ENCODE measurements at regions not wholly inside any gene's neighbourhood (a gene's known extent, or its start where the extent isn't known, plus 50 kb on each side); places are given as distances from the start of the nearest gene placed in this dataset.

GRCh38 chr1:163877016-163877415 is 555.3 kb downstream of the NUF2 start:
- DNase-seq (ENCODE audit: low read depth): peak; percentile 62

DNA sequence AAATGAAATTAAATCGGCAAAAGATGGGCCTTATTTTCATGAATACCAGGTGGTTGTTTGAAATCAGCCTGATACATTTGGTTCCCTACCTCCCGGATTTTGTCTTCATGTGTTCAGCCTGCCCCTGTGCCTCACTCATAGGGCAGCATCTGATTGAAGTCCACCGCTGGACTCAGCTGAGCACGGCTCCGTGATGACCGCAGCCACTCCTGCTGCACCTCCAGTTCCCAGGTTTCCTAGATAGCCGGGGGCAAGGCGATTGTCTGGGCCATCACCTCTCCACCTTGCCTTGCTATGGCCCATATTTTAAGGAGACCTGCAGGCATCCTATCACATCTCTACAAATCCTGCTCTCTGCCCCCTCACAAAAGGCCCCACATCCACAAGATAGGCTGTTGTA is 563.8 kb downstream of the NUF2 start:
- no peak for DNase-seq (ENCODE audit: low read depth)

- peak; percentile 47 for DNase-seq (ENCODE audit: low read depth)
Observed at GRCh38 chr1:163896001-163896400, 574.2 kb downstream of the NUF2 start.

DNA sequence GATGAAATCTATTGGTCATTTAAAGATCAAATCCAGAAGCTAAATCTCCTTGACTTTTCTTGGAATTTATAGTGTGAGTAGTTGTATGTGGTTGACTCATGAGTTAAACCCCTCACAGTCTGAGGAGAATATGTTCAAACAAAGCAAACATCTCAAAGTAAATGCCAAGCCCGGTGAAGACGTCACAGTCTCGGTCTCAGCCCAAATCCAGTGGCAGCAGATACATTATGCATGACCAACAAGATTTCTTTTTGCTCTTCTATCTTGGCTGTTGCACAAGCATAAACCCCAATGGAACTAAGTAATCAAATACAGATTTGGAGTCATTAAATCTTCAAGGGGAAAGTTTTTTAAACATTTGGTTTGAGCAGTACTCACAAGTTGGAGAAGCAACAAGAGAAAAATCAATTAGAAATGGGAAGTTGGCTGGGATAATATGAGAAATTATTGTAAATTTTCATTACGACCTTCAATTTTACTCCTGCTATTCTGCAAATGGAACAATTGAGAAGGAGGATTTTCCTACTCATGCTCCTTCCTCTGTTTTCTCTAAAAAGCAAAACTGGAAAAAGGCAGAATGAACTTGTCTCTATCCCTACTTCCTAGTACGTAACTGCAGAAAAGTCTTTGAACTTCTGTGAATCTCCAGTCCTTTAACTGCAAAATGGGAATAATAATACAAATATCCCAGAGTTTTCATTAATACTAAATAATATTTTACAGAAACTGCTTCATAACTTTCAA is 575.8 kb downstream of the NUF2 start:
- DNase-seq (ENCODE audit: low read depth): peak; percentile 69

DNA sequence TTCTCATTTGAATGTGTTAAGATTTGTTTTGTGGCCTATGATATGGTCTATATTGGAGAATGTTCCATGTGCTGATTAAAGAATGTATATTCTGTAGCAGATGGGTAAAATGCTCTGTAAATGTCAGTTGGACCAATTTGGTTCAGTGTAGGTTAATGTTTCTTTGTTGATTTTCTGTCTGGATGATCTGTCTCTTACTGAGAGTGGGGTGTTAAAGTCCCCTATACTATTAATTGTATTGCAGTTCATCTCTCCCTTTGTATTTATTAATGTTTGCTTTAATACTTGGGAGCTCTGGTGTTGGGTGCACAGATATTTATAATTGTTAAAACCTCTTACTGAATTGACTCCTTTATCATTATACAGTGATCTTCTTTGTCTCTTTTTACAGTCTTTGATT is 584.5 kb downstream of the NUF2 start:
- no peak for DNase-seq (ENCODE audit: low read depth)

DNA sequence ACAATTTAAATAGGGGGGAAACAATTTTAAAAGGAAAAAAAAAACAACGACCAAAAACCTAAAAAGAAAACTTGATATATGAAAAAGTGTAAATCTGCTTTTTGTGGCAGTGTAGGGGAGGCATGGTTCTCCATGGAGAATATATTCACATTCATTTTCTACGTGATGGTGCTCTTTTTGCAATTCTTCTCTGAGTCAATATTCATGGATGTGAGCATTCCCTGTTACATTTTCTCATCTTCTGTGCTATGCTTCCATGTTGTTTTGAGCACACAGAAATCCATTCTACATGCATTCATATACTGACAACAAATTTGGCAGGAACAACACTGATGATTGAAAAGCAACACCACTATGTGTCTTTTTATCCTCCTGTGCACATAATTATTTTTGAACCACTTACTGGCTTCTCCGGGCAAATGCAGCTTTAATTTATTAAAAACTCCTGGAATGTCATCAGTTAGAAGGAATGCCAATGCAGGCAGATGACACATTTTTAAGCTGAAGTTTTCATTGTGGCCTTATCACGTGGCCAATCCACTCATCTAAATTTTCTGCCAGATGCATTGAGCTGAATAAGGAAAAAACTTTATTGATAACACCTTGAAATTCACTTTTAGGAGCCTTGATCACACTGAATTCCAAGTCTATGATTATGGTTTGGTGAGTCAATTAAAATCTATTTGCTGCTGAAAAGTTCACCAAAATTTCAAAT is 590.6 kb downstream of the NUF2 start:
- DNase-seq (ENCODE audit: low read depth): peak; percentile 24

GRCh38 chr1:163914785-163915413 is 593.1 kb downstream of the NUF2 start:
- DNase-seq (ENCODE audit: low read depth): peak; percentile 37

DNA sequence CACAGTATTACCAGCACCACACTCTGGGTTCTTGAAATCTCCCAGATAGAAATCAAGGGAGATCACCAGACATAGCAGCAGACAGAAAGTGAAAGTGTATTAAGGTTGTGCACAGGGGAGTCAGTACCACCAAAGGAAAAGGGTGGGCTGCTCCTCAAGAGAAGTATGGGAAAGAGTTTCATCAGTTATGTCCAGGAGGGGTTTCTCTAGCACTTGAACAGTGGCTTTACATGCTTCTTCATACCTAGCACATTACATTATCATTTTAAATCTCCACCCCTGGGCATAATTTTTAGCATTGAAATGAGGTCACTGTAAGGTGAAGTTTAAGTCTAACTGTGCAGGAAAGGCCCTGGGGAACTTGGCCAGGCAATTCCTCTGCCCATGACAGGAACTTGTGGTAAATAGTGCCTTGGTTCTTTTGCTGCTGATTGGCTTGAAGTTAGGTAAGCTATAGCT is 601.0 kb downstream of the NUF2 start:
- DNase-seq (ENCODE audit: low read depth): peak; percentile 12

DNA sequence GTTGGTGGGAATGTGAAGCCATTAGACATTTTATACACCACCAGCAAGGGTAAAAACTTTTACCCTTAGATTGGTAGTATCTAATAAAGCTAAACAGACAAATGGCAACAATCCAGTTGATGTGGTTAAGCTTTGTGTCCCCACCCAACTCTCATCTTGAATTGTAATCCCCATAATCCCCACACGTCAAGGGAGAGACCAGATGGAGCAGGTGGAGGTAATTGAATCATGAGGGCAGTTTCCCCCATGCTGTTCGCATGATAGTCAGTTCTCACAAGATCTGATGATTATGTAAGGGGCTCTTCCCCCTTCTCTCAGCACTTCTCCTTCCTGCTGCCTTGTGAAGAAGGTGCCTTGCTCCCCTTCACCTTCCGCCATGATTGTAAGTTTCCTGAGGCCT is 602.3 kb downstream of the NUF2 start:
- peak; percentile 38 for DNase-seq (ENCODE audit: low read depth)

- DNase-seq (ENCODE audit: low read depth): no peak
Observed at GRCh38 chr1:163927493-163927892, 605.7 kb downstream of the NUF2 start.

DNA sequence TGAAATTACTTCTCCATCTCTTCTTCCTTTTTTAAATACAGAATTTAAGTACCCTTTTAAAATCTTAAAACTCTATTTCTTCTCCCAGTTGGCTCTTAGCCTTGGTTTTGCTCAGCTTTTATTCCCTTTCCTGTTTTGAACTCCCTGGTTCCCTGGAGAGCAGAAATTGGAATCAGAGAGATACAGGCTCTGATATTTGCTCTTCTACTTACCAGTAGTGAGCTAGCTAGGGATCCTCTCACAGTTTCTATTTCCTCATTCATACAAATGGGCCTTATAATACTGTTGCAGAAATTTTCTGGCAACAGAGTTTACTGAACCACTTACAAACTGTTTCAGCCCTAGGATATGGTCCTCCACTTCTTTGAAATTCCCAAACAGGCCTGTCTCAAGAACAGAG is 606.3 kb downstream of the NUF2 start:
- DNase-seq (ENCODE audit: low read depth): no peak

DNA sequence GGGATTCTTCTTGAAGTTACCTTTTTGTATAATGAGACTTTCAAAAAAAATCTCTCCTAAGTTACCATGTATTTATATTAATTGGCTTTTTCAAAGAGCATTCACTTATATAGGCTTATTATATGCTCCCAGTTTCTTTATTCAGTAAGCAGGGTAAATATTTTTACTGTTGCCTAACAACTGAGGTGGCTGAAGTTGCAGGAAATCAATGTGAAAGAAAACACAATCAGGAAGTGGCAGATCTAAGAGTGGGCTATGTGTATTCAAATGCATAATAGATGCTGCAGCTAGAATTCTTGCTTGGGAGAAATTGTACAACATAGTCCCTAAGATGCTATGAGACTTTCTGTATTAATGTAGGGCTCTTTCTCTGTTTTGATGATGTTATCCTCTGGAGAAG is 606.9 kb downstream of the NUF2 start:
- peak; percentile 19 for DNase-seq (ENCODE audit: low read depth)

DNA sequence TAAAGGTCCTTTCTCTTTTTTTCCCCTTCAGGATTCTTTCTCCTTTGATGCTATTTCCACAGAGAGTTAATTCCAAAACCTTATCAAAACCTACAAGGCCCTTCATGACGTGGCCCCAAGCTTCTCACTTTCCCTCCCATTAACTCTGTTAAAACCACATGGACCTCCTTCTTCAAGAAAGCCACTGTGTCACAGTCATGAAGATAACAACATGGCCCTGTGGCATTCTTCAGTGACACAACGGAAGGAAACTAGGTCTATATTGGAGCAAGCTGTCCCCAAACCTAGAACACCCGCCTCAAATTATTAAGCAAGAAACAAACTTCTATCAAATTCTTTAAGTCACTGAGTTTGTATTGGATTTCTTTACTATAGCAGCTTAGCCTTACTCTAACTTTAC is 611.1 kb downstream of the NUF2 start:
- DNase-seq (ENCODE audit: low read depth): no peak

GRCh38 chr1:163933437-163933836 is 611.7 kb downstream of the NUF2 start:
- no peak for DNase-seq (ENCODE audit: low read depth)

DNA sequence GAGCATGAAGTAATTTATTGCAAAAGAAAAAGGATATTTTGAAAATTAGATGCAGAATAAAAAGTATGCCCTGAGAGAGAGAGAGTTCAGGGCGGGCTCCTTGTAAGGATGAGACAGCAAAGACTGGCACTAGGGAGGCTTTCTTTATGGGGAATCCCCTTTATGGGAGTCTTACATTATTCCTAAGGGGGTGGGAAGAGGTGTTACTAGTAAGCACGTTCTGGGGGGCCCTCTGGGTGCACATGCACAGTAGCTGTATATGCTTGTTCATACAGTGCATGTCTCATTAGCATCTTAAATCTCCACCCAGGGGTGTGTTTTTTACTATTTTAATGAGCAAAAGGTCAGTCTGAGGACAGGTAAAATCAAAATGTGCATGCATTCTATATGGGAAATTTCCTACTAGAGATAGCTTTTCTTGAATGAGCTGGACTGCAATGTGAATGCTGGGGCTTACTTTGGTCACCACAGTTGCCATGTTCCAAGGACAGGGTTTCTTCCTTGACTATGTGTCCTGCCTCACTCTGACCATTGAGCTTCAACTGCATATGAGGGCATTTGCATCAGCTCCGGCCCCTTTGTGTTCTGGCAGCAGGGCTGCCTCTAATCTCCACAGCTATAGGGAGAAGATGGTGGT is 614.1 kb downstream of the NUF2 start:
- no peak for DNase-seq (ENCODE audit: low read depth)

DNA sequence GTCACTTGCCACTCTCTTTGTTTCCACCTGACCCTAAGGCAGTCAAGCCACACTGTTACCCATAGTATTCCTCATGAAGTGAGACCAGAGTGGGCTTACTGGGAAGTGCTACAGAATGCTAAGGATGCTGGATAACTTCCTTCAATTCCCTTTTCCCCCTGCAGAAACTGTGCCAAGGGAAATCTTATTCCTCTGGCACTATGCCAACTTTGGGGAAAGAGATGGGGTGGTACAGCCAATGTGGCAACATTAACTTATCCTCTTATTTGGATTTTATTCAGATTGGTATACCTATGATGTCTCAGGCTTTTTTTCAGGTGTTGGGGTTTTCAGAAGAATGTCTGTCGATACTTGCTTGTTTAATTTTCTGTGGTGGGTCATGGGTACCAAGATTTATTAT is 599.4 kb upstream of the PBX1 start:
- DNase-seq (ENCODE audit: low read depth): no peak

DNA sequence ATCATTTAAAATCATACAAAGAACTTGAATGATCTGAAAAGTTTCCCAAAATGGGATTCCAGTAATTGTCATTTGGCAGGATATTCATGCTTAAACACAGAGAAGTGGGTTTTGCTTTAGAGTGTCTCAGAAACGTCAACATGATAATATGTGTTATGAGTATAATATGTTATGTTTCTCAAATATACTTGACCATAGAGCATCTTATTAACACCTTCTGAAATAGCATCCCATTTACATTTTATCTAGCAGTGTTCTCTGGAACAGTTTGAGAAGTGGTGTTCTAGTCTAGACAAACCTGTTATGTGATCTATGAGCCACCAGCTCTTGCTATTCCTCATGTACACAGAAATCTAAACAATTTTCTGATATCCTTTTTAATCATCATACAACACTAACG is 588.8 kb upstream of the PBX1 start:
- no peak for DNase-seq (ENCODE audit: low read depth)

GRCh38 chr1:163970699-163971098 is 588.3 kb upstream of the PBX1 start:
- no peak for DNase-seq (ENCODE audit: low read depth)

DNA sequence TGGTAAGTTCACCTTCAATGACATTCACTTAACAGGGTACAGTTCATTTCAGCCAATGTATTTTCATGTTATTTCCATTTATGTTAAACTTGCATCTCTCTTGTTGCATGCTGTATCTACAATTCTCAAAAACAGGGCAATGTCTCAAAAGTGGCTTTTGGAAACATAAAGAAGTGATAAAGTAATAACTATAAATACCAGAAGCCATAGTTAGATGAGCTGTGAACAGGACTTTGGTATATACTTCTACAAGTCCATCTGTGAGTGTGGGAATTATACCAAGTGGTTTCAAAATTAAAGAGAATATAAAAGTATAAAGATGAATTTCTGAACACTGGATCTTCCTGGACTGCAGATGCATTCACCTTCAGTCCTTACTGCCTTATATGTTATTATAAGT is 585.4 kb upstream of the PBX1 start:
- DNase-seq (ENCODE audit: low read depth): no peak

- peak; percentile 1 for DNase-seq (ENCODE audit: low read depth)
Observed at GRCh38 chr1:163974120-163974519, 584.9 kb upstream of the PBX1 start.

DNA sequence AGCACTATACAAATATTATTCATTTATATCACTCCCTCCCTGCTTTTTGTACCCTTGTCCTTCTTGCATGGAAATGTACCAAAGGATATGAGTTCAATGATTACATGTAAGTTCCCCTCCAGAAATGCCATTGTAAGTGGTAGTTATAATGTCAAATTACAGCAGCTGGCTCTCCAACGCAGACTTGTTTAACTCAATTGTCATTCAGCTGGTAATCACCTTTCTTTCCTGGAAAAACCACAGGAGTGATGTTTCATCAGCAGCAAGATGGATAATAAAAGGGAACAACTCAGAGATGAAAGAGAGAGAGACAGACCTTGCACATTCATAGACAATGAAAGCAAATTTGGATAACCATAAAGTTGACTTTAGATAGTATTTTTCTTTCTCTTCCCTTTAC is 578.6 kb upstream of the PBX1 start:
- DNase-seq (ENCODE audit: low read depth): no peak

DNA sequence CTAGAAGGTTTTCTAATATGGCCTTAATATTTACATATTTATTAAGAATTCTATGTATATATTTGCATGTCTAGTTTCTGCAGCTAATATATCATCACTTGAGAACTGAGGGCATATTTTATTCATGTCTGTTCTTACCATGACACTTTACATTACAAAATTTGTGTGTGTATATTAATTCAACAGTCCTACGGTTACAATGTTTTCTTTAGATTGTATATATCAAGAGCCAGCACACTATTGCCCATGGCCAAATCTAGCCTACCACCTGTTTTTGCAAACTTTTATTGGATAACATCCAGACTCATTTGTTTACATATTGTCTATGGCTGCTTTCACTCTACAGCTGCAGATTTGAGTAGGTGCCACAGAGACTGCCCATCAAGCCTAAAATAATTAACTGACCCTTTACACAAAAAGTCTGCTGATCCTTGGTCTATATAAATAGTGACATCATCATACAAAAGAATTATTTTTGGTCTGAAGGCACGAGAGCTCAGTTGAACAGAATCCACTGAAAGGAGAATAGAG is 577.4 kb upstream of the PBX1 start:
- no peak for DNase-seq (ENCODE audit: low read depth)

All from LHCN-M2 (cell line).